SK-N-SH (cell line): ENCODE measurements at regions not wholly inside any gene's neighbourhood (a gene's known extent, or its start where the extent isn't known, plus 50 kb on each side); places are given as distances from the start of the nearest gene placed in this dataset.

ENCODE experiments used
- CTCF ChIA-PET: fragments of 300-600, 350-600 bp; formaldehyde crosslinking; extraction: SDS; loops from one replicate; lab custom pipeline; 2021; lab: Yijun Ruan, JAX
- POLR2A ChIA-PET: fragments of 350-600 bp; sonication (Branson Sonifier 250); formaldehyde crosslinking; extraction: SDS; loops from one replicate; lab custom pipeline; 2020; ENCODE audit warnings: antibody characterized with exemption, inconsistent platforms; lab: Yijun Ruan, JAX
- DNase-seq: peaks from one replicate; pipeline ENCODE4 v3.0.0; 2012
- H2AFZ ChIP-seq: fragments of 200-600 bp; sonication (generic); 2 replicates; pipeline ENCODE4 v1.8.1; 2016; ENCODE audit warnings: antibody characterized with exemption, mild to moderate bottlenecking, low read depth
- H3F3A ChIP-seq: fragments of 200-600 bp; sonication (generic); replicated peaks from 2 replicates; pipeline ENCODE3; 2016; ENCODE audit warnings: antibody characterized with exemption, mild to moderate bottlenecking; ENCODE audit not compliant: insufficient read depth
- H3K27ac ChIP-seq, 2 experiments: fragments of 200-500 bp in 1 of 2; fragments of 200-600 bp in 1 of 2; sonication (Bioruptor generic) in 1 of 2; sonication (generic), shearing (Covaris generic) in 1 of 2; 2 replicates each; pipeline versions ENCODE4 v1.5.1 to v1.6.1; 2014 to 2016; ENCODE audit warnings: low read depth in 2 of 2, inconsistent platforms in 1 of 2, low read length in 1 of 2, mild to moderate bottlenecking in 1 of 2, mixed read lengths in 1 of 2
- H3K27me3 ChIP-seq: fragments of 200-600 bp; sonication (generic), shearing (Covaris generic); 2 replicates; pipeline ENCODE4 v1.6.1; 2016; ENCODE audit warnings: mixed run types; ENCODE audit not compliant: insufficient read depth
- H3K36me3 ChIP-seq, 2 experiments: fragments of 200-500 bp in 1 of 2; fragments of 200-600 bp in 1 of 2; sonication (Bioruptor generic) in 1 of 2; sonication (generic) in 1 of 2; replicated peaks in 1 of 2; 2 replicates each; pipeline versions ENCODE3 to v1.5.1; 2014 to 2016; ENCODE audit warnings: low read length in 1 of 2, mild to moderate bottlenecking in 1 of 2; ENCODE audit not compliant: insufficient read depth in 2 of 2, control insufficient read depth in 1 of 2
- H3K4me1 ChIP-seq, 2 experiments: fragments of 200-500 bp in 1 of 2; fragments of 200-600 bp in 1 of 2; sonication (Bioruptor generic) in 1 of 2; sonication (generic), shearing (Covaris generic) in 1 of 2; 2 replicates each; pipeline versions ENCODE4 v1.5.1 to v1.6.1; 2014 to 2016; ENCODE audit warnings: low read depth in 1 of 2, low read length in 1 of 2, mixed run types in 1 of 2; ENCODE audit not compliant: insufficient read depth in 2 of 2, control insufficient read depth in 1 of 2
- H3K4me2 ChIP-seq: fragments of 200-600 bp; sonication (generic), shearing (Covaris generic); 2 replicates; pipeline ENCODE4 v1.6.1; 2017; ENCODE audit warnings: mixed run types
- H3K4me3 ChIP-seq, 2 experiments: fragments of 200-500 bp in 1 of 2; fragments of 200-600 bp in 1 of 2; sonication (Bioruptor generic) in 1 of 2; sonication (generic), shearing (Covaris generic) in 1 of 2; 2 replicates each; pipeline versions ENCODE4 v1.5.1 to v1.8.1; 2014 to 2016; ENCODE audit warnings: low read depth in 2 of 2, inconsistent platforms in 1 of 2, low read length in 1 of 2, mild to moderate bottlenecking in 1 of 2, mixed read lengths in 1 of 2, moderate library complexity in 1 of 2
- H3K79me2 ChIP-seq: fragments of 200-600 bp; sonication (generic); 2 replicates; pipeline ENCODE4 v1.8.1; 2017; ENCODE audit warnings: mild to moderate bottlenecking; ENCODE audit not compliant: insufficient read depth
- H3K9ac ChIP-seq: fragments of 200-600 bp; sonication (generic); 2 replicates; pipeline ENCODE4 v1.6.1; 2017; ENCODE audit warnings: mixed run types
- H3K9me2 ChIP-seq: fragments of 200-600 bp; sonication (generic); 2 replicates; pipeline ENCODE4 v1.6.1; 2017; ENCODE audit warnings: mixed run types
- H3K9me3 ChIP-seq: fragments of 200-600 bp; sonication (generic); 2 replicates; pipeline ENCODE4 v1.6.1; 2017; ENCODE audit warnings: mixed run types, mild to moderate bottlenecking, moderate library complexity
- H4K20me1 ChIP-seq: fragments of 200-600 bp; sonication (generic); 2 replicates; pipeline ENCODE4 v1.6.1; 2017; ENCODE audit warnings: mild to moderate bottlenecking, mixed run types; ENCODE audit not compliant: insufficient read depth
- ELF1 ChIP-seq: IDR thresholded peaks from 2 replicates; pipeline ENCODE4 v1.4.0; 2012
- EP300 ChIP-seq, 2 experiments: IDR thresholded peaks; 2 replicates each; pipeline versions ENCODE4 v1.4.0 to v1.6.1; 2012; ENCODE audit warnings: borderline replicate concordance in 1 of 2, low read depth in 1 of 2, low read length in 1 of 2
- FOSL2 ChIP-seq: IDR thresholded peaks from 2 replicates; pipeline ENCODE4 v1.4.0; 2012; ENCODE audit warnings: low read depth, mild to moderate bottlenecking, moderate library complexity, borderline replicate concordance
- GABPA ChIP-seq: IDR thresholded peaks from 2 replicates; pipeline ENCODE4 v1.4.0; 2012; ENCODE audit warnings: low read depth, mild to moderate bottlenecking
- GATA2 ChIP-seq: sonication (generic); formaldehyde crosslinking; IDR thresholded peaks from 2 replicates; pipeline ENCODE4 v1.5.0; 2020; ENCODE audit warnings: mild to moderate bottlenecking, missing genetic modification reagents
- JUND ChIP-seq: IDR thresholded peaks from 2 replicates; pipeline ENCODE4 v1.4.0; 2012
- MAX ChIP-seq: IDR thresholded peaks from 2 replicates; pipeline ENCODE4 v1.4.0; 2012; ENCODE audit warnings: low read depth
- MXI1 ChIP-seq: IDR thresholded peaks from 2 replicates; pipeline ENCODE4 v1.6.1; 2012; ENCODE audit warnings: mild to moderate bottlenecking, low read depth, low read length, improper control_type of control experiment
- POLR2AphosphoS5 ChIP-seq: IDR thresholded peaks from 2 replicates; pipeline ENCODE4 v1.6.1; 2012; ENCODE audit warnings: low read depth, low read length
- RAD21 ChIP-seq: IDR thresholded peaks from 2 replicates; pipeline ENCODE4 v1.6.1; 2012; ENCODE audit warnings: mild to moderate bottlenecking, low read length
- RXRA ChIP-seq: IDR thresholded peaks from 2 replicates; pipeline ENCODE4 v1.4.0; 2012; ENCODE audit warnings: low read depth, mild to moderate bottlenecking, borderline replicate concordance
- SIN3A ChIP-seq: IDR thresholded peaks from 2 replicates; pipeline ENCODE4 v1.6.1; 2012; ENCODE audit warnings: low read depth, mild to moderate bottlenecking, low read length, moderate library complexity, borderline replicate concordance
- SMC3 ChIP-seq: IDR thresholded peaks from 2 replicates; pipeline ENCODE4 v1.6.1; 2012; ENCODE audit warnings: low read depth, low read length, improper control_type of control experiment
- TCF12 ChIP-seq: IDR thresholded peaks from 2 replicates; pipeline ENCODE4 v1.4.0; 2012
- YY1 ChIP-seq: IDR thresholded peaks from 2 replicates; pipeline ENCODE4 v1.4.0; 2012; ENCODE audit warnings: low read depth, mild to moderate bottlenecking
- ZBTB33 ChIP-seq: IDR thresholded peaks from 2 replicates; pipeline ENCODE4 v1.4.0; 2012; ENCODE audit warnings: low read depth, borderline replicate concordance
- WGBS: methylation state at CpG from one replicate; pipeline ENCODE4 v1.1.6; 2017; ENCODE audit warnings: low lambda C conversion rate; 5-methylcytosine and 5-hydroxymethylcytosine counted together
- TF ChIP-seq, protein P1 (sequence below): fragments of 150-350 bp; IDR thresholded peaks from 2 replicates; pipeline ENCODE4 v1.6.1; 2017; ENCODE audit warnings: antibody characterized with exemption, low read length, low read depth, borderline replicate concordance
- TF ChIP-seq, protein P2 (sequence below): fragments of 150-350 bp; IDR thresholded peaks from 2 replicates; pipeline ENCODE4 v1.6.1; 2016; ENCODE audit warnings: mild to moderate bottlenecking, low read depth, low read length

GRCh38 chr2:145020694-145021093 lies 500.8 kb upstream of the ZEB2 start:
- ChIA-PET CTCF (no interaction called here), POLR2A (no interaction called here)
- no peak overlapping the region for H3K4me2 ChIP-seq
- H3K9me3 ChIP-seq = no peaks in the 10 kb centered on the region
- peaks cover 0 to 17% of the 10 kb centered on the region in 2 experiments; a peak in 3 of 4 replicates for H3K4me1 ChIP-seq
- no peak overlapping the region for H3K9ac ChIP-seq
- H3K27ac ChIP-seq = 0 out of 4 replicates have a peak overlapping the region, but pooled peaks of 1 of the 2 experiments have one; percentile 5
- no peak overlapping the region for H2AFZ ChIP-seq
- no peaks in the 10 kb centered on the region for H3K36me3 ChIP-seq
- 90% methylated on average over 3 of the region's 3 CpGs for WGBS
- no peak for DNase-seq
- no peaks in the 10 kb centered on the region for H4K20me1 ChIP-seq
- H3K9me2 ChIP-seq = no peaks in the 10 kb centered on the region
- H3K4me3 ChIP-seq = no peak overlapping the region
- no peaks in the 10 kb centered on the region for H3K79me2 ChIP-seq
- no peak for TF ChIP-seq RAD21
- TF ChIP-seq FOSL2 = no peak
- TF ChIP-seq EP300 (IDR thresholded peaks at IDR 0.05; ENCODE audit: borderline replicate concordance in 1 of 2, low read depth in 1 of 2, low read length in 1 of 2) = no peak
- no peak for TF ChIP-seq SMC3
- TF ChIP-seq TCF12 = no peak
- no peak for TF ChIP-seq MXI1
- TF ChIP-seq MAX = no peak
- no peak for TF ChIP-seq GATA2 (CRISPR knock-in tag)
- no peak for TF ChIP-seq JUND
- TF ChIP-seq, protein P1, sequence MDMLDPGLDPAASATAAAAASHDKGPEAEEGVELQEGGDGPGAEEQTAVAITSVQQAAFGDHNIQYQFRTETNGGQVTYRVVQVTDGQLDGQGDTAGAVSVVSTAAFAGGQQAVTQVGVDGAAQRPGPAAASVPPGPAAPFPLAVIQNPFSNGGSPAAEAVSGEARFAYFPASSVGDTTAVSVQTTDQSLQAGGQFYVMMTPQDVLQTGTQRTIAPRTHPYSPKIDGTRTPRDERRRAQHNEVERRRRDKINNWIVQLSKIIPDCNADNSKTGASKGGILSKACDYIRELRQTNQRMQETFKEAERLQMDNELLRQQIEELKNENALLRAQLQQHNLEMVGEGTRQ = no peak
- TF ChIP-seq SIN3A = no peak
- no peak for TF ChIP-seq RXRA
- TF ChIP-seq ELF1 = no peak
- TF ChIP-seq YY1 = no peak
- no peak for TF ChIP-seq POLR2AphosphoS5
- TF ChIP-seq GABPA = no peak
- no peaks in the 10 kb centered on the region for H3K27me3 ChIP-seq
- peaks cover 18% of the 10 kb centered on the region for H3F3A ChIP-seq

- Histone ChIP-seq H3K27ac (no peak overlapping the region), H3K27me3 (no peaks in the 10 kb centered on the region), H3K9me2 (no peaks in the 10 kb centered on the region), H3K9ac (no peak overlapping the region), H4K20me1 (no peaks in the 10 kb centered on the region), H3K4me3 (no peak overlapping the region), H3K4me1 (peaks cover 0 to 17% of the 10 kb centered on the region in 2 experiments; a peak in 3 of 4 replicates), H3F3A (peaks cover 18% of the 10 kb centered on the region), H3K9me3 (no peaks in the 10 kb centered on the region), H2AFZ (no peak overlapping the region), H3K36me3 (no peaks in the 10 kb centered on the region), H3K4me2 (no peak overlapping the region), H3K79me2 (no peaks in the 10 kb centered on the region)
- DNase-seq = no peak
- WGBS = 99% methylated on average over 2 of the region's 2 CpGs
- TF ChIP-seq ELF1 = no peak
- TF ChIP-seq EP300 (IDR thresholded peaks at IDR 0.05; ENCODE audit: borderline replicate concordance in 1 of 2, low read depth in 1 of 2, low read length in 1 of 2) = no peak
- TF ChIP-seq TCF12 = no peak
- TF ChIP-seq RAD21 = no peak
- no peak for TF ChIP-seq ZBTB33
- TF ChIP-seq, protein P2, sequence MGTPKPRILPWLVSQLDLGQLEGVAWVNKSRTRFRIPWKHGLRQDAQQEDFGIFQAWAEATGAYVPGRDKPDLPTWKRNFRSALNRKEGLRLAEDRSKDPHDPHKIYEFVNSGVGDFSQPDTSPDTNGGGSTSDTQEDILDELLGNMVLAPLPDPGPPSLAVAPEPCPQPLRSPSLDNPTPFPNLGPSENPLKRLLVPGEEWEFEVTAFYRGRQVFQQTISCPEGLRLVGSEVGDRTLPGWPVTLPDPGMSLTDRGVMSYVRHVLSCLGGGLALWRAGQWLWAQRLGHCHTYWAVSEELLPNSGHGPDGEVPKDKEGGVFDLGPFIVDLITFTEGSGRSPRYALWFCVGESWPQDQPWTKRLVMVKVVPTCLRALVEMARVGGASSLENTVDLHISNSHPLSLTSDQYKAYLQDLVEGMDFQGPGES = no peak
- POLR2A ChIA-PET = no interaction called here
- CTCF ChIA-PET = no interaction called here
These were observed 500.2 kb upstream of the ZEB2 start for GRCh38 chr2:145020139-145020538.
